GM06990 (cell line): ENCODE measurements at regions not wholly inside any gene's neighbourhood (a gene's known extent, or its start where the extent isn't known, plus 50 kb on each side); places are given as distances from the start of the nearest gene placed in this dataset.

Experiments used
- DNase-seq: peaks from one replicate; pipeline ENCODE4 v3.0.0-alpha.2; 2011; ENCODE audit not compliant: insufficient read length; ENCODE audit errors: extremely low read depth
- H3K27me3 ChIP-seq: replicated peaks from 2 replicates; pipeline ENCODE4 v1.6.0; 2011; ENCODE audit warnings: low read length; ENCODE audit not compliant: control insufficient read depth, insufficient read depth
- H3K36me3 ChIP-seq: 2 replicates; pipeline ENCODE4 v1.5.1; 2011; ENCODE audit warnings: low read length; ENCODE audit not compliant: control insufficient read depth, insufficient read depth
- H3K4me3 ChIP-seq: replicated peaks from 2 replicates; pipeline ENCODE4 v1.5.1; 2011; ENCODE audit warnings: low read depth, mild to moderate bottlenecking, control low read depth, low read length
- CTCF ChIP-seq: IDR thresholded peaks from 2 replicates; pipeline ENCODE4 v1.5.1; 2011; ENCODE audit warnings: low read length, control low read depth, mild to moderate bottlenecking, inconsistent platforms; ENCODE audit not compliant: insufficient read depth, poor library complexity, severe bottlenecking

- no peaks in the 10 kb centered on the region for H3K27me3 ChIP-seq
- DNase-seq, result no peak
- no peak overlapping the region for H3K4me3 ChIP-seq
- no peaks in the 10 kb centered on the region for H3K36me3 ChIP-seq
- no peak for TF ChIP-seq CTCF
These were observed 312.1 kb upstream of the TUSC1 start for GRCh38 chr9:25990376-25990775.

GRCh38 chr9:25975667-25976066 is 297.4 kb upstream of the TUSC1 start:
- no peaks in the 10 kb centered on the region for H3K27me3 ChIP-seq
- H3K4me3 ChIP-seq, result no peak overlapping the region
- TF ChIP-seq CTCF, result no peak
- no peaks in the 10 kb centered on the region for H3K36me3 ChIP-seq
- no peak for DNase-seq

- DNase-seq, result no peak
- peak; percentile 43 for TF ChIP-seq CTCF
- H3K36me3 ChIP-seq, result no peaks in the 10 kb centered on the region
- no peak overlapping the region for H3K4me3 ChIP-seq
- H3K27me3 ChIP-seq, result no peaks in the 10 kb centered on the region
These were observed 286.0 kb upstream of the TUSC1 start for GRCh38 chr9:25964239-25964638.

- TF ChIP-seq CTCF, result no peak
- H3K27me3 ChIP-seq, result no peaks in the 10 kb centered on the region
These were observed 281.9 kb upstream of the TUSC1 start for GRCh38 chr9:25960178-25960577.

GRCh38 chr9:25954209-25954608 is 276.0 kb upstream of the TUSC1 start:
- no peaks in the 10 kb centered on the region for H3K27me3 ChIP-seq
- no peak for TF ChIP-seq CTCF
- no peaks in the 10 kb centered on the region for H3K36me3 ChIP-seq
- no peak overlapping the region for H3K4me3 ChIP-seq
- no peak for DNase-seq

More at GRCh38 chr9:25960178-25960577, 281.9 kb upstream of the TUSC1 start:
- H3K4me3 ChIP-seq, result no peak overlapping the region
- no peak for DNase-seq
- no peaks in the 10 kb centered on the region for H3K36me3 ChIP-seq

GRCh38 chr9:25948182-25948581 is 269.9 kb upstream of the TUSC1 start:
- no peak overlapping the region for H3K4me3 ChIP-seq
- H3K27me3 ChIP-seq, result no peaks in the 10 kb centered on the region
- no peak for DNase-seq
- no peaks in the 10 kb centered on the region for H3K36me3 ChIP-seq
- no peak for TF ChIP-seq CTCF
